ENCODE measurements at regions not wholly inside any gene's neighbourhood (a gene's known extent, or its start where the extent isn't known, plus 50 kb on each side); places are given as distances from the start of the nearest gene placed in this dataset.

DNA sequence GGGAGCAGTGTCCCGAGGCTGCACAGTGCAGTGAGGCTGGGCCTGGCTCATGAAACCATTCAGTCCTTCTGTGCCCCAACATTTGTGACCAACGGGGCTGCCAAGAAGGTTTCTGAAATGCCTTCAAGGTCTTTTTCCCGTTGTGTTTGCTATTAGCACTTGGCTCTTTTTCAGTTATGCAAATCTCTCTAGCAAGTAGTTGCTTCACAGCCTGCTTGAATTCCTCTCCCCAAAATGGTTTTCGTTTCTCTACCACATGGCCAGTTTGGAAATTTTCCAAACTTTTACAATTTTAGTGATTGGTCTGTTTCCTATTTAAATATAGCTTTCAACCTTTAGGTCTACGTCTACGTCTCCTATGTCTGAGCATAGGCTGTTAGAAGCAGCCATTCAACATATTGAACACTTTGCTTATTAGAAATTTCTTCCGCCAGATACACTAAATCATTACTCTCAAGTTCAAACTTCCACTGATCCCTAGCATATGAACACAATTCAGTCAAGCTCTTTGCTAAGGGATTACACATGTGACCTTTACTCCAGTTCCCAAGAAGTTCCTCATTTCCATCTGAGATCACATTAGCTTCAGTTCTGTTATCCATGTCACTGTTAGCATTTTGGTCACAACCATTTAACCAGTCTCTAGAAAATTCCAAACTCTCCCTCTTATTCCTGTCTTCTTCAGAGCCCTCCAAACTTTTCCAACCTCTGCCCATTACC lies 901.8 kb downstream of the GLUD2 start:
- no peak overlapping the region for H3K27ac Mint-ChIP-seq (ENCODE audit: unreplicated experiment)
- H3K27me3 Mint-ChIP-seq (ENCODE audit: low read depth) = no peaks in the 10 kb centered on the region
- peaks cover 12% of the 10 kb centered on the region for H3K9me3 Mint-ChIP-seq
- DNase-seq (ENCODE audit: low read depth, low spot score) = no peak
- H3K4me1 Mint-ChIP-seq = no peaks in the 10 kb centered on the region
- TF ChIP-seq, protein P1, sequence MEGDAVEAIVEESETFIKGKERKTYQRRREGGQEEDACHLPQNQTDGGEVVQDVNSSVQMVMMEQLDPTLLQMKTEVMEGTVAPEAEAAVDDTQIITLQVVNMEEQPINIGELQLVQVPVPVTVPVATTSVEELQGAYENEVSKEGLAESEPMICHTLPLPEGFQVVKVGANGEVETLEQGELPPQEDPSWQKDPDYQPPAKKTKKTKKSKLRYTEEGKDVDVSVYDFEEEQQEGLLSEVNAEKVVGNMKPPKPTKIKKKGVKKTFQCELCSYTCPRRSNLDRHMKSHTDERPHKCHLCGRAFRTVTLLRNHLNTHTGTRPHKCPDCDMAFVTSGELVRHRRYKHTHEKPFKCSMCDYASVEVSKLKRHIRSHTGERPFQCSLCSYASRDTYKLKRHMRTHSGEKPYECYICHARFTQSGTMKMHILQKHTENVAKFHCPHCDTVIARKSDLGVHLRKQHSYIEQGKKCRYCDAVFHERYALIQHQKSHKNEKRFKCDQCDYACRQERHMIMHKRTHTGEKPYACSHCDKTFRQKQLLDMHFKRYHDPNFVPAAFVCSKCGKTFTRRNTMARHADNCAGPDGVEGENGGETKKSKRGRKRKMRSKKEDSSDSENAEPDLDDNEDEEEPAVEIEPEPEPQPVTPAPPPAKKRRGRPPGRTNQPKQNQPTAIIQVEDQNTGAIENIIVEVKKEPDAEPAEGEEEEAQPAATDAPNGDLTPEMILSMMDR (conservative IDR thresholded peaks at IDR 0.05) = no peak
- H3K4me3 Mint-ChIP-seq = no peak overlapping the region
- H3K36me3 Mint-ChIP-seq (ENCODE audit: low read depth) = peaks cover 4% of the 10 kb centered on the region

DNA sequence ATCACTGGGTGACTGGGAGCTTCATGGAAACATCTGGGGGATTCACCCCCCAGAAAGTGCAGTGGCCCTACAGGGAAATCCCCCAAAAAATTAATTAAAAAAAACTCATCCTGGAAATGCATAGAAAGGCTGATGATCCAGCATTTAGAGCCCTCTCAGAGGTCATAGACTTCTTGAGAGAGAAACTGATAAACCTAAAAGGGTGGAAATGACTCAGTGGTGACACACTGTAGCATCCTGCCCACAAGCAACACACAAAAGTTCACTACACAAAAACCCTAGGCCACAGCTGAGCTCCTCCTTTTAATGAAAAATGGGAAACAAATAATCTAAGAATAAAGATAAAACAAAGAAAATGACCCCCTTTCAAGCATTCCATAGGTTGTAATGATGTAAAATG lies 911.5 kb downstream of the GLUD2 start:
- no peaks in the 10 kb centered on the region for H3K27me3 Mint-ChIP-seq (ENCODE audit: low read depth)
- no peak overlapping the region for H3K4me3 Mint-ChIP-seq
- H3K36me3 Mint-ChIP-seq (ENCODE audit: low read depth) = peaks cover 2% of the 10 kb centered on the region
- peaks cover 20% of the 10 kb centered on the region for H3K9me3 Mint-ChIP-seq
- H3K4me1 Mint-ChIP-seq = no peaks in the 10 kb centered on the region
- H3K27ac Mint-ChIP-seq (ENCODE audit: unreplicated experiment) = no peak overlapping the region
- TF ChIP-seq, protein P1 (conservative IDR thresholded peaks at IDR 0.05) = no peak
- DNase-seq (ENCODE audit: low read depth, low spot score) = no peak

DNA sequence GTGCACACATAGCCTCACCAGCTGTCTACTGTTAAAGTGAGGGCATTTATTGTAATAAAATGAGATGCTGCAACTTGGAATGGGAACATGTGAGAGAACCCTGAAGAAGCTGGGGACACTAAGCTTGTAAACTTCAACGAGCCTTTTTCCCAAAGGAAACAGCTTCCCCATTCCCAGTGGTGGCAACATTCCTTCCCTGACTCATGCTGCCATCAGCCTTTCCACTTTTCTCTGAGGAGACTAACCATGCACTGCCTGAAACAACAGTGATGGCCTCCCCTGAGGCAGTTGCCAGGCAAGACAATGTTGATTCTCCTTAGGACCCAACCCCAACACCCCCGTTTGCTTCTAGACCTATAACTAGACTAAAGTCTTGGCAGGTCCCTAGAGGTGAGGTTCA lies 928.3 kb downstream of the GLUD2 start:
- TF ChIP-seq, protein P1 (conservative IDR thresholded peaks at IDR 0.05) = no peak
- Mint-ChIP-seq H3K36me3 (ENCODE audit: low read depth) (no peaks in the 10 kb centered on the region), H3K4me1 (no peaks in the 10 kb centered on the region), H3K27me3 (ENCODE audit: low read depth) (no peaks in the 10 kb centered on the region), H3K9me3 (peaks cover 11% of the 10 kb centered on the region), H3K4me3 (no peak overlapping the region), H3K27ac (ENCODE audit: unreplicated experiment) (no peak overlapping the region)
- DNase-seq (ENCODE audit: low read depth, low spot score) = no peak

DNA sequence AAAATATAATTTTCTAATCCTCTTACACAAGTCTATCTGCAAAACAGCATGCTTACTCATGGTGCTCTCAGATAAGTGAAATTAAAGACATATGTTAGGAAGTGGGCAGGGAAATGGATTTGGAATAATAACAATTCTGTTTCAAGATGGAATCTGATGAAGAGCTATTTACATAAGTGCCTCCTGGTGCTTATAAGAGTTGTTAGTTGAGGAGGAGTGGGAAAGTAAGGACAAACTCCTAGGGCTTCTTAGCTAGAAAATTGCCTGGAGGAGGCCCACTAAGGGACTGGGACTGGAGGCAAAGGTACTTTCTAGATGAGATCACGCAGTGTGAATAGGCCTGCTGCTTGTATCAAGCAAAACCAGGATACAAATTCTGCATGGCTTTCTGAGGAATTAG lies 939.8 kb downstream of the GLUD2 start:
- TF ChIP-seq, protein P1 (conservative IDR thresholded peaks at IDR 0.05) = no peak
- no peaks in the 10 kb centered on the region for H3K27me3 Mint-ChIP-seq (ENCODE audit: low read depth)
- H3K36me3 Mint-ChIP-seq (ENCODE audit: low read depth) = no peaks in the 10 kb centered on the region
- peaks cover 8% of the 10 kb centered on the region for H3K9me3 Mint-ChIP-seq
- no peak for DNase-seq (ENCODE audit: low read depth, low spot score)
- no peak overlapping the region for H3K27ac Mint-ChIP-seq (ENCODE audit: unreplicated experiment)
- H3K4me3 Mint-ChIP-seq = no peak overlapping the region
- no peaks in the 10 kb centered on the region for H3K4me1 Mint-ChIP-seq

DNA sequence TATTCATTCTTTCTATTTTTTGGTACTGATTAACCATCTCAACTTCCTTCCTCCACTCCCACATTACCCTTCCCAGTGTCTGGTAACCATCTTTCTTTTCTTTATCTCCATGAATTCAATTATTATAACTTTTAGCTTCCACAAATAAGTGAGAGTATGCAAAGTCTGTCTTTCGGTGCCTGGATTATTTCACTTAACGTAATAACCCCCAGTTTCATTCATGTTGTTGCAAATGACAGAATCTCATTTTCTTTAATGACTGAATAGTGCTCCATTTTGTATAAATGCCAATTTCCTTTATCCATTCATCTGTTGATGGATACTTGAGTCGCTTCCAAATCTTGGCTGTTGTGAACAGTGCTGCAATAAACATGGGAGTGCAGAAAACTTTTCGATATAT lies 940.4 kb downstream of the GLUD2 start:
- Mint-ChIP-seq H3K9me3 (peaks cover 8% of the 10 kb centered on the region), H3K4me3 (no peak overlapping the region), H3K27me3 (ENCODE audit: low read depth) (no peaks in the 10 kb centered on the region), H3K36me3 (ENCODE audit: low read depth) (no peaks in the 10 kb centered on the region), H3K27ac (ENCODE audit: unreplicated experiment) (no peak overlapping the region), H3K4me1 (no peaks in the 10 kb centered on the region)
- DNase-seq (ENCODE audit: low read depth, low spot score) = no peak
- TF ChIP-seq, protein P1 (conservative IDR thresholded peaks at IDR 0.05) = no peak

Data from neural crest cell (in vitro differentiated cells).